GM23248 (cell line): ENCODE measurements at regions not wholly inside any gene's neighbourhood (a gene's known extent, or its start where the extent isn't known, plus 50 kb on each side); places are given as distances from the start of the nearest gene placed in this dataset.
A peak's percentile ranks its signal among the peaks of the same experiment; 100 is the strongest.
"Not testable (repeated sequence)": the region's sequence is repeated elsewhere in the genome, so short reads cannot be mapped to it uniquely, and the experiment has no call there.

Source experiments
- DNase-seq: peaks from one replicate; pipeline ENCODE4 v3.0.0-alpha.2; 2015
- H2AFZ ChIP-seq: fragments of 200-600 bp; sonication (generic); 2 replicates; pipeline ENCODE4 v1.6.1; 2016; ENCODE audit warnings: antibody characterized with exemption
- H3F3A ChIP-seq: fragments of 200-600 bp; sonication (generic); 2 replicates; pipeline ENCODE4 v1.6.1; 2016; ENCODE audit warnings: mild to moderate bottlenecking, antibody characterized with exemption, mixed run types; ENCODE audit not compliant: insufficient read depth
- H3K27ac ChIP-seq: fragments of 200-600 bp; sonication (generic); 2 replicates; pipeline ENCODE4 v1.5.1; 2016; ENCODE audit warnings: mild to moderate bottlenecking
- H3K27me3 ChIP-seq: fragments of 200-600 bp; sonication (generic); replicated peaks from 2 replicates; pipeline ENCODE4 v1.6.1; 2016; ENCODE audit warnings: mild to moderate bottlenecking; ENCODE audit not compliant: insufficient read depth
- H3K36me3 ChIP-seq: fragments of 200-600 bp; sonication (generic); 2 replicates; pipeline ENCODE4 v1.6.1; 2016; ENCODE audit warnings: low read depth, mild to moderate bottlenecking
- H3K4me1 ChIP-seq: fragments of 200-600 bp; sonication (generic); 2 replicates; pipeline ENCODE4 v1.6.1; 2016; ENCODE audit warnings: mild to moderate bottlenecking; ENCODE audit not compliant: insufficient read depth
- H3K4me2 ChIP-seq: fragments of 200-600 bp; sonication (generic); one replicate; pipeline ENCODE4 v1.6.1; 2016; ENCODE audit warnings: mild to moderate bottlenecking; ENCODE audit not compliant: unreplicated experiment
- H3K4me3 ChIP-seq: fragments of 200-600 bp; sonication (generic); 2 replicates; pipeline ENCODE4 v1.5.1; 2016; ENCODE audit warnings: mild to moderate bottlenecking
- H3K79me2 ChIP-seq: fragments of 200-600 bp; sonication (generic); 2 replicates; pipeline ENCODE4 v1.6.1; 2016; ENCODE audit warnings: mild to moderate bottlenecking; ENCODE audit not compliant: insufficient read depth
- H3K9ac ChIP-seq: fragments of 200-600 bp; sonication (generic); 2 replicates; pipeline ENCODE4 v1.6.1; 2016; ENCODE audit warnings: mild to moderate bottlenecking
- H3K9me2 ChIP-seq: fragments of 200-600 bp; sonication (generic); 2 replicates; pipeline ENCODE4 v1.6.1; 2016; ENCODE audit warnings: mixed run types, mild to moderate bottlenecking, moderate library complexity; ENCODE audit not compliant: insufficient read depth
- H3K9me3 ChIP-seq: fragments of 200-600 bp; sonication (generic); one replicate; pipeline ENCODE4 v1.6.1; 2017; ENCODE audit warnings: low read depth
- H4K20me1 ChIP-seq: fragments of 200-600 bp; sonication (generic); 2 replicates; pipeline ENCODE4 v1.6.0; 2016; ENCODE audit not compliant: insufficient read depth
- EZH2 ChIP-seq: fragments of 200-600 bp; sonication (generic); IDR thresholded peaks from 2 replicates; pipeline ENCODE4 v1.6.1; 2018; ENCODE audit warnings: antibody characterized with exemption, mild to moderate bottlenecking; ENCODE audit not compliant: insufficient read depth, poor library complexity, severe bottlenecking
- EZH2phosphoT487 ChIP-seq: fragments of 200-600 bp; sonication (generic); IDR thresholded peaks from 2 replicates; pipeline ENCODE4 v1.6.1; 2018; ENCODE audit warnings: antibody characterized with exemption, moderate library complexity, mild to moderate bottlenecking, low read depth; ENCODE audit not compliant: insufficient read depth
- WGBS, 2 experiments: methylation state at CpG; one replicate each; pipeline ENCODE4 v1.1.6; 2015 to 2017; ENCODE audit warnings: low lambda C conversion rate in 2 of 2, low coverage in 1 of 2; ENCODE audit errors: missing lambda C conversion rate in 2 of 2; 5-methylcytosine and 5-hydroxymethylcytosine counted together
- in situ Hi-C: fragments of 300-500 bp; cut with MboI; formaldehyde crosslinking; loops from 2 replicates; pipeline ENCODE4 v1.15.0; 2020

- Histone ChIP-seq H2AFZ (no peak overlapping the region), H3K4me3 (no peak overlapping the region), H3K79me2 (no peaks in the 10 kb centered on the region), H3K4me2 (no peak overlapping the region), H3K27ac (no peak overlapping the region), H3K4me1 (no peaks in the 10 kb centered on the region), H3K27me3 (no peaks in the 10 kb centered on the region), H3K9me2 (no peaks in the 10 kb centered on the region), H3K9ac (no peak overlapping the region), H3F3A (no peaks in the 10 kb centered on the region), H3K9me3 (no peaks in the 10 kb centered on the region), H4K20me1 (no peaks in the 10 kb centered on the region), H3K36me3 (no peaks in the 10 kb centered on the region)
- no peak for TF ChIP-seq EZH2
- TF ChIP-seq EZH2phosphoT487 = no peak
- in situ Hi-C loops = no loop called here
- 29 to 30% methylated on average over 2 of the region's 2 CpGs for WGBS, 2 experiments
- DNase-seq = no peak
Measured at GRCh38 chr6:65984089-65984488, 277.1 kb upstream of the EYS start.

GRCh38 chr6:65979120-65979519 is 272.1 kb upstream of the EYS start:
- TF ChIP-seq EZH2phosphoT487 (no peak), EZH2 (no peak)
- Histone ChIP-seq H3K27me3 (no peaks in the 10 kb centered on the region), H3K36me3 (no peaks in the 10 kb centered on the region), H3K9ac (no peak overlapping the region), H3K9me3 (no peaks in the 10 kb centered on the region), H3K27ac (no peak overlapping the region), H2AFZ (no peak overlapping the region), H3F3A (no peaks in the 10 kb centered on the region), H3K9me2 (no peaks in the 10 kb centered on the region), H3K4me1 (no peaks in the 10 kb centered on the region), H3K4me2 (no peak overlapping the region), H3K79me2 (no peaks in the 10 kb centered on the region), H3K4me3 (no peak overlapping the region), H4K20me1 (no peaks in the 10 kb centered on the region)
- in situ Hi-C loops = no loop called here
- 19 to 26% methylated on average over 2 of the region's 2 CpGs for WGBS, 2 experiments
- DNase-seq = peak; percentile 0

GRCh38 chr6:65971252-65971651 is 264.2 kb upstream of the EYS start:
- H3K4me2 ChIP-seq, H3K27me3 ChIP-seq, H3K27ac ChIP-seq, H2AFZ ChIP-seq, in situ Hi-C loops, H4K20me1 ChIP-seq, H3K4me1 ChIP-seq, H3K36me3 ChIP-seq, H3F3A ChIP-seq, H3K9me2 ChIP-seq, DNase-seq, H3K9ac ChIP-seq, H3K9me3 ChIP-seq, H3K79me2 ChIP-seq, H3K4me3 ChIP-seq: not testable (repeated sequence)
- 57 to 59% methylated on average over 8 to 9 of the region's 9 CpGs for WGBS, 2 experiments

- Histone ChIP-seq H3K27ac (no peak overlapping the region), H3K4me3 (no peak overlapping the region), H3K27me3 (no peaks in the 10 kb centered on the region), H3K9me2 (no peaks in the 10 kb centered on the region), H3K9ac (no peak overlapping the region), H3K79me2 (no peaks in the 10 kb centered on the region), H3K36me3 (no peaks in the 10 kb centered on the region), H2AFZ (no peak overlapping the region), H3K9me3 (no peaks in the 10 kb centered on the region), H3K4me2 (no peak overlapping the region), H4K20me1 (no peaks in the 10 kb centered on the region), H3K4me1 (no peaks in the 10 kb centered on the region), H3F3A (no peaks in the 10 kb centered on the region)
- DNase-seq = no peak
- in situ Hi-C loops = no loop called here
- no peak for TF ChIP-seq EZH2
- TF ChIP-seq EZH2phosphoT487 = no peak
Measured at GRCh38 chr6:65964261-65964660, 257.2 kb upstream of the EYS start.

- H3K4me2 ChIP-seq = no peak overlapping the region
- H3K27ac ChIP-seq = no peak overlapping the region
- no peaks in the 10 kb centered on the region for H3K79me2 ChIP-seq
- TF ChIP-seq EZH2 (no peak), EZH2phosphoT487 (no peak)
- no peaks in the 10 kb centered on the region for H3F3A ChIP-seq
- no peak for DNase-seq
- H3K27me3 ChIP-seq = no peaks in the 10 kb centered on the region
- H3K9me2 ChIP-seq = no peaks in the 10 kb centered on the region
- no peaks in the 10 kb centered on the region for H3K9me3 ChIP-seq
- no peak overlapping the region for H3K9ac ChIP-seq
- H3K36me3 ChIP-seq = no peaks in the 10 kb centered on the region
- H4K20me1 ChIP-seq = no peaks in the 10 kb centered on the region
- H3K4me3 ChIP-seq = no peak overlapping the region
- in situ Hi-C loops = no loop called here
- 48 to 49% methylated on average over 3 of the region's 3 CpGs for WGBS, 2 experiments
- H2AFZ ChIP-seq = no peak overlapping the region
- H3K4me1 ChIP-seq = no peaks in the 10 kb centered on the region
Measured at GRCh38 chr6:65955034-65955433, 248.0 kb upstream of the EYS start.
